Thymus (tissue), 11 donors: ENCODE measurements at regions not wholly inside any gene's neighbourhood (a gene's known extent, or its start where the extent isn't known, plus 50 kb on each side); places are given as distances from the start of the nearest gene placed in this dataset.
"Not testable (repeated sequence)": the region's sequence is repeated elsewhere in the genome, so short reads cannot be mapped to it uniquely, and the experiment has no call there.

Source experiments
- DNase-seq, 9 donors: peaks; one replicate each; pipeline ENCODE4 v3.0.0-alpha.2; 2013; ENCODE audit warnings: low spot score in 9 of 9, low read depth in 6 of 9, missing footprints in 1 of 9
- H3K27ac ChIP-seq, 2 donors: one replicate each; pipeline ENCODE4 v1.5.1; 2013; ENCODE audit warnings: control low read depth in 1 of 2, low read depth in 1 of 2, low read length in 1 of 2, mild to moderate bottlenecking in 1 of 2, moderate library complexity in 1 of 2
- H3K27me3 ChIP-seq, 2 donors: one replicate each; pipeline ENCODE4 v1.5.1; 2013; ENCODE audit warnings: low read length in 1 of 2; ENCODE audit not compliant: control insufficient read depth in 2 of 2, insufficient read depth in 1 of 2
- H3K36me3 ChIP-seq, 2 donors: one replicate each; pipeline ENCODE4 v1.5.1; 2013; ENCODE audit warnings: low read length in 1 of 2, mild to moderate bottlenecking in 1 of 2, moderate library complexity in 1 of 2; ENCODE audit not compliant: control insufficient read depth in 2 of 2, insufficient read depth in 2 of 2
- H3K4me1 ChIP-seq, 2 donors: one replicate each; pipeline ENCODE4 v1.5.1; 2013; ENCODE audit warnings: low read length in 2 of 2; ENCODE audit not compliant: control insufficient read depth in 2 of 2, insufficient read depth in 2 of 2
- H3K4me3 ChIP-seq, 2 donors: one replicate each; pipeline ENCODE4 v1.5.1; 2013; ENCODE audit warnings: low read length in 2 of 2, control low read depth in 1 of 2, mild to moderate bottlenecking in 1 of 2
- H3K9me3 ChIP-seq, 2 donors: one replicate each; pipeline ENCODE4 v1.5.1; 2013; ENCODE audit warnings: low read length in 1 of 2, mild to moderate bottlenecking in 1 of 2; ENCODE audit not compliant: control insufficient read depth in 2 of 2, insufficient read depth in 1 of 2
- WGBS: extraction: QIAGEN DNeasy Blood & Tissue Kit; methylation state at CpG from one replicate; pipeline ENCODE4 v1.1.7; 2013; 5-methylcytosine and 5-hydroxymethylcytosine counted together
- donor health status: healthy.

DNA sequence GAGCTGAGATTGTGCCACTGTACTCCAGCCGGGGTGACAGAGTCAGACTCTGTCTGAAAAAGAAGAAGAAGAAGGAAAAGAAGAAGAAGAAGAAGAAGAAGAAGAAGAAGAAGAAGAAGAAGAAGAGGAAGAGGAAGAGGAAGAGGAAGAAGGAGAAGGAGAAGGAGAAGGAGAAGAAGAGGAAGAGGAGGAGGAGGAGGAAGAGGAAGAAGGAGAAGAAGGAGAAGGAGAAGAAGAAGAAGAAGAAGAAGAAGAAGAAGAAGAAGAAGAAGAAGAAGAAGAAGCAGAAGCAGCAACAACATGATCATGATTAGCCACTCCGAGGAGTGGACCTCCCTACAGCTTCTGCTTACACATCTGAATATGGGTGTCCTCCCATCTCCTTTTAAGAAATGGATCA, 100.6 kb upstream of the GATA6 start:
- not testable (repeated sequence) for H3K9me3 ChIP-seq, H3K4me1 ChIP-seq, H3K4me3 ChIP-seq, DNase-seq, H3K27ac ChIP-seq, H3K27me3 ChIP-seq, H3K36me3 ChIP-seq
- WGBS: 94% methylated on average over 2 of the region's 2 CpGs

DNA sequence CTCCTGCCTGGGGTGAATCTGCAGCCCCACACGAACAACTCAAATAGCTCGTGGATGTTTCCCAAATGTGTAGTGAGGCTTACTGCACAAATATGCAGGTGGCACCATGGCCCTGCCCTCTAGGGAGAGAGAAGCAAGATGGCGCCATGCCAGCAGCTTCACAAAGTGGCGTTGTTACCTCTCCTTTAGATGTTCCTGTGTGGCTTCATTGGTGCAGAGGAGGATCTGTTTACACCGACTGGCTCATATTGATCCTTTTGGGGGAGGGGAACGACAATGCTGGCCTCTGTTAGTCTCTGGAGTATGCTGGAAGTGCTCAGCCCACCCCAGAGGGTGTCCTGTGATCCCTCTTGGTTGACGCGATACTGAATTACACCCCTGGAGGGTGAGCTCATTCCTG, 99.5 kb upstream of the GATA6 start:
- WGBS: 87% methylated on average over 8 of the region's 8 CpGs
- no peaks in the 10 kb centered on the region for H3K27me3 ChIP-seq
- H3K36me3 ChIP-seq: no peaks in the 10 kb centered on the region
- no peaks in the 10 kb centered on the region for H3K9me3 ChIP-seq
- H3K27ac ChIP-seq: no peak overlapping the region
- no peak overlapping the region for H3K4me3 ChIP-seq
- no peaks in the 10 kb centered on the region for H3K4me1 ChIP-seq
- no peak for DNase-seq

DNA sequence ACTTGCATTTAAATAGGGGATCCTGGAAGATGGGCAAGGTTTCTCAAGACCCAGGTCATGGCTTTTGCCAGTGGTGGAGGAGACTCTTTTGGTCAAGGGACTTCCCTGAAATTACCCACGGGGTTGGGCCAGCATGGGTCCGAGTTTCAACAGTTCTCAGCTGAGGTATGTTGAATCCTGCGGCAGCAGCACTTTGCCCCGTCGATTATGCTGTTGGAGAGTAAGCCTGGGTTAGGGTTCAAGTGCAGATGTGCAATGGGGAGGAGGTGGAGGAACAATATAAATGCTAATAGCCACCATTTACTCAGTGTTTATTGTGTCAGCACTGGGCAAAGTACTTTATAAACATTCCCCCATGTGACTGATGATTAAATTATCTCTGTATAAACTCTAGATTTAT, 96.0 kb upstream of the GATA6 start:
- H3K9me3 ChIP-seq: no peaks in the 10 kb centered on the region
- 90% methylated on average over 5 of the region's 5 CpGs for WGBS
- H3K27me3 ChIP-seq: no peaks in the 10 kb centered on the region
- DNase-seq: no peak
- no peak overlapping the region for H3K27ac ChIP-seq
- H3K4me1 ChIP-seq: no peaks in the 10 kb centered on the region
- no peak overlapping the region for H3K4me3 ChIP-seq
- H3K36me3 ChIP-seq: no peaks in the 10 kb centered on the region

DNA sequence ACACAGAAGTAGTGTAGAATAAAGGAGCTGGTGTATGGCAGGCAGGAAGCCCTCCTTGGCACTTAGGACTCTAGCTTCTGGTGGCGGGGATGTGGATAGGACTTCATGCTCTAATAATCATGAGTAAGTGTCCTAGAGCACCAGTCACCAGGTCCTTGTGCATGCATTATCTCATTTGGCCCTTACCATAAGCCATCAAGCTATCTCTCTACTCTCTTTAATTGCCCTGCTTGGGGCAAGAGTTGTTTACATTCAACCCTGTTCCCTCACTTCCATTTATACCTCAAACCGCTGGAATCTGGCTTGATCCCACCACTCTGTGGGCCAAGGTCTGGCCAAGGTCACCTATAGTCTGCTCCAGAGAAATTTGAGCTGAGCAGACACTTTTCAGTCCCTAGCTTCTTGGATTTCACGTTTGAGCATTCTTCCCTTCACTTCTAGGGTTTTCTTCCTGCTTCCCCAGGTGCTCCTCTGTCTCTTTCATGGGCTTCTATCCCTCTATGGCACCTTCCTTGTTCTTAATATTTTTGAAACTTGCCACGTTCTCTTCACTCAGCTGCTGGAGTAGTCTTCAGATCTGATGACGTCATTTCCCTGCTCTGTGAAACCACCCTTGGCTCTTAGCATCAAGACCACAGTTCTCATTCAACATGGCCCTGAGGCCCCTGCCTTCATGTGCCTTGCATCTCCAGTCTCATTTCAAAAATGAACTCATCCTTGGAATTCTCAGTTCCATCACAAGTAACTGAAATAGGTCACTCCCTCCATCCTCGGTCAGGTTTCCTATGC, 94.9 kb upstream of the GATA6 start:
- H3K4me3 ChIP-seq: no peak overlapping the region
- 81% methylated on average over 6 of the region's 6 CpGs for WGBS

DNA sequence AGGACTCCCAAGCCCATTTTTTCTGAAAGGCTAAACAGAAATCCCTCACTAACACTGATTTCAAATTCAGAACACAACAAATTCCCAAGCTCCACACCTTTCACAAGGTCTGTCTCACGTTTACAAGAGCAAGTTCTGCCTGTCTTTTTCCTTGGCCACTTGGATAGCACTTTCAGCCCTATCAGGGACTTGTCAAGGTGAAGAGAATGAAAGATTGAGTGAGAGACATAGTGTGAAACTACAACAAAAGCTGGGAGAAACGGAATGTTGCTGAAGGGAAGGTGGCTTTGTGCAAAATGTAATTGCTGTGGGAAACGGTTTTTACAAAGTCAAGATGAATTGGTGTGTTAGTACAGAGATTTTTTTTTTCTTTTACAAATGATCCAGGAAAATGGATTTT, 89.4 kb upstream of the GATA6 start:
- WGBS: 78% methylated on average over 3 of the region's 3 CpGs
- no peak for DNase-seq
- Histone ChIP-seq H3K9me3 (no peaks in the 10 kb centered on the region), H3K27ac (no peak overlapping the region), H3K36me3 (no peaks in the 10 kb centered on the region), H3K4me3 (no peak overlapping the region), H3K27me3 (no peaks in the 10 kb centered on the region), H3K4me1 (no peaks in the 10 kb centered on the region)

More for the DNA sequence above, 94.9 kb upstream of the GATA6 start:
- no peaks in the 10 kb centered on the region for H3K36me3 ChIP-seq
- H3K4me1 ChIP-seq: no peaks in the 10 kb centered on the region
- no peaks in the 10 kb centered on the region for H3K9me3 ChIP-seq
- no peak overlapping the region for H3K27ac ChIP-seq
- no peaks in the 10 kb centered on the region for H3K27me3 ChIP-seq
- no peak for DNase-seq

DNA sequence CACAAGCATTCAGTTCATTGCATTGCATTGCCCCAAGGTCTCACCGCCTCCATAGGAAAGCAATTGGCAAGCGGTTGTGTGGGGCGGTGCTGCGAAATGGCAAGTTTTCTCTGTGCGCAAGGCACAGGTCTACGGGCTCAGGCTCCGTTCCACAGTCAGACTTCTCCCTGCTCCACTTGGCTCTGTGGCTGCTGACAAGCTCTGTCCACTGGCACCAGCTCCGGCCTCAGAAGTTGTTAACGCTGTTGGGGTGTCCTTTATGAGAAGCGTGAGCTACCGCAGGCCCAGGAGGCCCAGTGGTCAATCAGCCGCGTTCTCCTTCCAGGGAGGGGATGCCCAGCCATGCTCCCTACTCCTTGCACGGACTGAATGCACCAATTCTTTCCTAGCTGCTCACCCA, 87.0 kb upstream of the GATA6 start:
- 96% methylated on average over 14 of the region's 14 CpGs for WGBS
- no peak overlapping the region for H3K4me3 ChIP-seq
- no peaks in the 10 kb centered on the region for H3K9me3 ChIP-seq
- no peaks in the 10 kb centered on the region for H3K27me3 ChIP-seq
- no peak for DNase-seq
- no peaks in the 10 kb centered on the region for H3K4me1 ChIP-seq
- no peak overlapping the region for H3K27ac ChIP-seq
- no peaks in the 10 kb centered on the region for H3K36me3 ChIP-seq

DNA sequence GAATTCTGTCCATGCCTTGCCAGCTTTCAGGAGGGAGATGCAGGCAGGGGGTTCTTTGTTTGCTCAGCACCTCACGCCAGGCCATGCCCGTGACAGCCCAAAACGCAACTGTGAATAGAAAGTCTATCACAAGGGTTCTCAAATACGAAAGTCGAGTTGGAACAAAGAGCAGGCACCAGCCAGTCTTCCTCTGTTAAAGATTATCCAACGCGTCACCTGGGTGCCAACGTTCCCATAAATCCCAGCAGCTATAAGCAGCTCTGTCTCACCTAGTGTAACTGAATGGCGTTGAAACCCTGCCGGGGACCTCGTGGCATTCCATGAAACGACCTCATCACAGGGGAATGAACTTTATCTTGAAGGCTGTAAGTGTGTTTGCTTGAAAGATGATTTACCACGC, 84.8 kb upstream of the GATA6 start:
- Histone ChIP-seq H3K9me3 (no peaks in the 10 kb centered on the region), H3K27ac (no peak overlapping the region), H3K4me3 (no peak overlapping the region), H3K36me3 (no peaks in the 10 kb centered on the region), H3K27me3 (no peaks in the 10 kb centered on the region), H3K4me1 (no peaks in the 10 kb centered on the region)
- 88% methylated on average over 13 of the region's 13 CpGs for WGBS
- DNase-seq: no peak

DNA sequence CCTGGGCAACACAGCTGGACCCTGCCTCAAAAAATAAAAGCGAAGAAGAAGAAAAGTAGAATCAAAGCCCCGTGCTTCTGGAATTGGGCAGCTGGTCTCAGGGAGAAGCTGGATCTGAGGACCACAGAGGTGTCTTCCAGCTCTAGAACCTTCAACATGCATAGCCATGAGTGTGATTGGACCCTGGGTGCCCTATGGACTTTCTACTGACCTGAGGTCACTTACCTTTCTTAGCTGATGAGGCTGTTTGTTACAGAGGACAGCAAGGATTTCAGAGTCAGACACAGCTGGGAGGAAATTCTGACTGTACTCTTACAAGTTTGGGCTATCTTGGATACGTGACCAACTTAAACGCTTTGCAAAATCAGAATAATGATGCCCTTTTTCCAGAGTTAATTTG, 82.4 kb upstream of the GATA6 start:
- Histone ChIP-seq H3K27ac (no peak overlapping the region), H3K36me3 (no peaks in the 10 kb centered on the region), H3K9me3 (no peaks in the 10 kb centered on the region), H3K4me1 (no peaks in the 10 kb centered on the region), H3K4me3 (no peak overlapping the region), H3K27me3 (no peaks in the 10 kb centered on the region)
- 80% methylated on average over 4 of the region's 4 CpGs for WGBS
- DNase-seq: no peak

DNA sequence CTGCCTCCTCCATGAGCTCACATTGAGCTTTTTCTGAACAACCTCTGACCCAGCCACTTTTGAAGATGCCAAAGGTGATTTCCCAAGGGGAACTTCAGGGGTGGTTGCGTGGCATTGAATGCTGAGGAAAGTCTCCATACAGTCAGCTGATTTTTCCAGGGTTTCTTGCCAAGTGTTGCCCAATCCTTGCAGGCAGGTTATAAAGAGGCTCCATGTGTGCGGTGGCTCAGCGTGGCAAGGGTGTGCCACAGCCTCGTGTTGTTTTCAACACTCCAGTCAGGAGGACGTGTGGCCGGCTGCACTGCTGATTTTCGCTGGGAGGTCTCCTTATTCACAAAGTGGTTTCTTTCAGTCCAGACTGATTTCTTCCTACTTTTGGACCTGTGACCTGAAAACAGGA, 81.4 kb upstream of the GATA6 start:
- 91% methylated on average over 7 of the region's 7 CpGs for WGBS
- no peaks in the 10 kb centered on the region for H3K36me3 ChIP-seq
- H3K27ac ChIP-seq: no peak overlapping the region
- no peaks in the 10 kb centered on the region for H3K9me3 ChIP-seq
- no peaks in the 10 kb centered on the region for H3K4me1 ChIP-seq
- H3K4me3 ChIP-seq: no peak overlapping the region
- DNase-seq: no peak
- no peaks in the 10 kb centered on the region for H3K27me3 ChIP-seq
